ENCODE measurements at regions not wholly inside any gene's neighbourhood (a gene's known extent, or its start where the extent isn't known, plus 50 kb on each side); places are given as distances from the start of the nearest gene placed in this dataset.

DNA sequence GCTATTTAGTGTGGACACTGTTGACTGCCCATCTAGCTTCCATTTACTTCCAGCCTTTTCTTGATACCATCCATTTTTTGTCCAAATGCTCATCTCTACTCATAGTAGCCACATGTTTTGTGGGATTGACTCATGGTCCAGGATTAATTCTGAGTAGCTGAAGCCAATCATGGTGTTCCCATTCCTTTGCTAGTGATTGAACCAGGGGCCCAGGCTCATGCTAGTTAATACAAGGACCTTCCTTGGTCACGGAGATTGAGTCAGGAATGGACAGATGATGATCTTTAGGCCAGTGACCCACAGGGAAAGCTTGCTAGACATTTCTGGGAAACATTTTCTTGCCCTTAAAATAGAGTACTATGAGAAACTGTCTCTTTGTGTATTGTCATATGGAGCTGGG lies 272.9 kb upstream of the RIOK2 start:
- no peak overlapping the region for H3K4me2 ChIP-seq (replicated peaks; ENCODE audit: extremely low read depth, low read length, poor library complexity, severe bottlenecking)
- peaks cover 0 to 3% (median 0%) of the 10 kb centered on the region in 7 donors for H3K9me3 Mint-ChIP-seq
- no peak overlapping the region for H3K4me3 ChIP-seq (replicated peaks in 1 of 3; ENCODE audit: low read depth in 2 of 3, low read length in 3 of 3)
- no peaks in the 10 kb centered on the region for H3K9me3 ChIP-seq (replicated peaks in 1 of 2; ENCODE audit: control insufficient read depth in 1 of 2, insufficient read depth in 1 of 2, low read length in 2 of 2)
- H3K27me3 Mint-ChIP-seq (ENCODE audit: low read depth in 3 of 3): peaks cover 0 to 1% (median 0%) of the 10 kb centered on the region in 3 donors
- no peaks in the 10 kb centered on the region for H4K20me1 ChIP-seq (ENCODE audit: insufficient read depth, low read length)
- H3K9ac ChIP-seq (ENCODE audit: insufficient read depth, low read length, poor library complexity, severe bottlenecking): no peak overlapping the region
- no peak overlapping the region for H3K27ac Mint-ChIP-seq
- no peaks in the 10 kb centered on the region for H3K27me3 ChIP-seq (ENCODE audit: control insufficient read depth in 2 of 2, insufficient read depth in 2 of 2, low read length in 2 of 2)
- H3K27ac ChIP-seq (ENCODE audit: low read depth in 1 of 2, low read length in 2 of 2): no peak overlapping the region
- no peaks in the 10 kb centered on the region for H3K36me3 Mint-ChIP-seq
- H3K4me1 Mint-ChIP-seq: no peaks in the 10 kb centered on the region
- no peak for DNase-seq
- no peaks in the 10 kb centered on the region for H3K36me3 ChIP-seq (replicated peaks in 1 of 2; ENCODE audit: control insufficient read depth in 1 of 2, insufficient read depth in 2 of 2, low read length in 2 of 2)
- intact Hi-C loops (cut with micrococcal nuclease): no loop called here
- H3K79me2 ChIP-seq (ENCODE audit: insufficient read depth, low read length): no peaks in the 10 kb centered on the region
- H3K4me3 Mint-ChIP-seq: no peak overlapping the region
- no peak overlapping the region for H2AFZ ChIP-seq (ENCODE audit: insufficient read depth, low read depth, low read length, poor library complexity, severe bottlenecking)
- H3K4me1 ChIP-seq (ENCODE audit: control insufficient read depth in 1 of 2, insufficient read depth in 2 of 2, low read length in 2 of 2): no peaks in the 10 kb centered on the region
- no CpG with 5 or more reads among the region's 1 CpG for WGBS (ENCODE audit: insufficient coverage)
- TF ChIP-seq, protein P1, sequence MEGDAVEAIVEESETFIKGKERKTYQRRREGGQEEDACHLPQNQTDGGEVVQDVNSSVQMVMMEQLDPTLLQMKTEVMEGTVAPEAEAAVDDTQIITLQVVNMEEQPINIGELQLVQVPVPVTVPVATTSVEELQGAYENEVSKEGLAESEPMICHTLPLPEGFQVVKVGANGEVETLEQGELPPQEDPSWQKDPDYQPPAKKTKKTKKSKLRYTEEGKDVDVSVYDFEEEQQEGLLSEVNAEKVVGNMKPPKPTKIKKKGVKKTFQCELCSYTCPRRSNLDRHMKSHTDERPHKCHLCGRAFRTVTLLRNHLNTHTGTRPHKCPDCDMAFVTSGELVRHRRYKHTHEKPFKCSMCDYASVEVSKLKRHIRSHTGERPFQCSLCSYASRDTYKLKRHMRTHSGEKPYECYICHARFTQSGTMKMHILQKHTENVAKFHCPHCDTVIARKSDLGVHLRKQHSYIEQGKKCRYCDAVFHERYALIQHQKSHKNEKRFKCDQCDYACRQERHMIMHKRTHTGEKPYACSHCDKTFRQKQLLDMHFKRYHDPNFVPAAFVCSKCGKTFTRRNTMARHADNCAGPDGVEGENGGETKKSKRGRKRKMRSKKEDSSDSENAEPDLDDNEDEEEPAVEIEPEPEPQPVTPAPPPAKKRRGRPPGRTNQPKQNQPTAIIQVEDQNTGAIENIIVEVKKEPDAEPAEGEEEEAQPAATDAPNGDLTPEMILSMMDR (IDR thresholded peaks at IDR 0.05): no peak

DNA sequence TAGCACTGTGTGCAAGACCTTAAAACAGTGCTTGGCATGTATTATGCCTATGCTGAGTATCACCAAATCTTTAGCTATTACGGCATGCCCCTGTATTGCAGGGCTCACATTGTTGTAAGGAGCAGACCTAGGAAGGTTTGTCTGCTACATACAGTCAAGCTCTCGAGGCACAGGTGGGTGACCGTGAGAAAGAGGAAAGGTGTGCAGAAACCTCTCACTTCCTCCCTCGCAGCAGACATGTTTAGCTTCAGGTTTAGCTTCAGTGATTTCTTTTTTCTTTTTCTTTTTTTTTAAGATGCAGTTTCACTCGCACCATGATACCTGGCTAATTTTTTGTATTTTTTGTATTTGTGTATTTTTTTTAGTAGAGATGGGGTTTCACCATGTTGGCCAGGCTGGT lies 275.8 kb upstream of the RIOK2 start:
- Histone ChIP-seq H2AFZ (ENCODE audit: insufficient read depth, low read depth, low read length, poor library complexity, severe bottlenecking) (no peak overlapping the region), H3K9ac (ENCODE audit: insufficient read depth, low read length, poor library complexity, severe bottlenecking) (no peak overlapping the region), H4K20me1 (ENCODE audit: insufficient read depth, low read length) (no peaks in the 10 kb centered on the region), H3K4me1 (ENCODE audit: control insufficient read depth in 1 of 2, insufficient read depth in 2 of 2, low read length in 2 of 2) (no peaks in the 10 kb centered on the region), H3K27me3 (ENCODE audit: control insufficient read depth in 2 of 2, insufficient read depth in 2 of 2, low read length in 2 of 2) (no peaks in the 10 kb centered on the region), H3K4me3 (replicated peaks in 1 of 3; ENCODE audit: low read depth in 2 of 3, low read length in 3 of 3) (no peak overlapping the region), H3K9me3 (replicated peaks in 1 of 2; ENCODE audit: control insufficient read depth in 1 of 2, insufficient read depth in 1 of 2, low read length in 2 of 2) (no peaks in the 10 kb centered on the region), H3K36me3 (replicated peaks in 1 of 2; ENCODE audit: control insufficient read depth in 1 of 2, insufficient read depth in 2 of 2, low read length in 2 of 2) (no peaks in the 10 kb centered on the region), H3K27ac (ENCODE audit: low read depth in 1 of 2, low read length in 2 of 2) (no peak overlapping the region), H3K4me2 (replicated peaks; ENCODE audit: extremely low read depth, low read length, poor library complexity, severe bottlenecking) (no peak overlapping the region), H3K79me2 (ENCODE audit: insufficient read depth, low read length) (no peaks in the 10 kb centered on the region)
- Mint-ChIP-seq H3K27me3 (ENCODE audit: low read depth in 3 of 3) (no peaks in the 10 kb centered on the region), H3K9me3 (peaks cover 0 to 3% (median 0%) of the 10 kb centered on the region in 7 donors), H3K4me3 (no peak overlapping the region), H3K27ac (no peak overlapping the region), H3K36me3 (no peaks in the 10 kb centered on the region), H3K4me1 (no peaks in the 10 kb centered on the region)
- TF ChIP-seq, protein P1 (IDR thresholded peaks at IDR 0.05): no peak
- intact Hi-C loops (cut with micrococcal nuclease): no loop called here
- DNase-seq: no peak
- WGBS (ENCODE audit: insufficient coverage): no CpG with 5 or more reads among the region's 5 CpGs
